IMR-90 (cell line): ENCODE measurements at regions not wholly inside any gene's neighbourhood (a gene's known extent, or its start where the extent isn't known, plus 50 kb on each side); places are given as distances from the start of the nearest gene placed in this dataset.

Experiments used
- ATAC-seq: fragments of 200-7000 bp; cut with Tn5 transposase; 2 replicates; pipeline ENCODE4 v1.9.1; 2020; ENCODE audit warnings: low read depth, mild to moderate bottlenecking, moderate library complexity
- BruUV-seq: library from RNA; stranded (reverse); fragments of 400-500 nt; replicated peaks from 2 replicates; lab custom pipeline; 2021; lab: Mats Ljungman, UMichigan
- CTCF ChIA-PET: fragments of 300-600 bp; formaldehyde crosslinking; extraction: SDS; loops from one replicate; lab custom pipeline; 2021; ENCODE audit warnings: antibody characterized with exemption; lab: Yijun Ruan, JAX
- POLR2A ChIA-PET: fragments of 300-600 bp; sonication (Branson Sonifier 250); formaldehyde crosslinking; loops from one replicate; lab custom pipeline; 2022; ENCODE audit warnings: antibody characterized with exemption; ENCODE audit not compliant: unreplicated experiment; lab: Charles Lee
- DNase-seq: peaks from one replicate; pipeline ENCODE4 v3.0.0; 2013
- H2AFZ ChIP-seq: replicated peaks from 2 replicates; pipeline ENCODE3; 2013; ENCODE audit warnings: low read length, mild to moderate bottlenecking; ENCODE audit not compliant: poor library complexity
- H2AK5ac ChIP-seq: 2 replicates; pipeline ENCODE4 v1.6.1; 2013; ENCODE audit warnings: low read depth, low read length, inconsistent platforms
- H2AK9ac ChIP-seq: replicated peaks from 2 replicates; pipeline ENCODE3; 2013; ENCODE audit warnings: mild to moderate bottlenecking, low read depth, low read length, moderate library complexity; ENCODE audit not compliant: poor library complexity
- H2BK120ac ChIP-seq: 2 replicates; pipeline ENCODE4 v1.6.1; 2013; ENCODE audit warnings: low read depth, low read length, inconsistent platforms
- H2BK15ac ChIP-seq: 3 replicates; pipeline ENCODE4 v1.6.1; 2013; ENCODE audit warnings: low read depth, low read length, inconsistent platforms
- H2BK20ac ChIP-seq: 2 replicates; pipeline ENCODE4 v1.6.1; 2013; ENCODE audit warnings: low read depth, mild to moderate bottlenecking, inconsistent platforms, low read length, moderate library complexity
- H2BK5ac ChIP-seq: 2 replicates; pipeline ENCODE4 v1.6.1; 2013; ENCODE audit warnings: mild to moderate bottlenecking, low read depth, low read length, inconsistent platforms; ENCODE audit not compliant: poor library complexity, severe bottlenecking
- H3K14ac ChIP-seq: replicated peaks from 2 replicates; pipeline ENCODE4 v1.6.1; 2013; ENCODE audit warnings: low read depth, low read length, inconsistent platforms
- H3K18ac ChIP-seq: 2 replicates; pipeline ENCODE4 v1.6.1; 2013; ENCODE audit warnings: low read depth, low read length, control low read depth
- H3K23ac ChIP-seq: 2 replicates; pipeline ENCODE4 v1.6.1; 2013; ENCODE audit warnings: low read depth, low read length, inconsistent platforms
- H3K27ac ChIP-seq: 2 replicates; pipeline ENCODE4 v1.5.1; 2013; ENCODE audit warnings: mild to moderate bottlenecking, control low read depth, low read length; ENCODE audit not compliant: insufficient read depth
- H3K27me3 ChIP-seq: 2 replicates; pipeline ENCODE4 v1.6.1; 2013; ENCODE audit warnings: low read length; ENCODE audit not compliant: control insufficient read depth, insufficient read depth
- H3K36me3 ChIP-seq: 2 replicates; pipeline ENCODE4 v1.6.1; 2013; ENCODE audit warnings: low read length, mixed read lengths; ENCODE audit not compliant: control insufficient read depth, insufficient read depth
- H3K4ac ChIP-seq: 2 replicates; pipeline ENCODE4 v1.6.1; 2013; ENCODE audit warnings: low read depth, low read length, inconsistent platforms
- H3K4me1 ChIP-seq: 2 replicates; pipeline ENCODE4 v1.6.1; 2013; ENCODE audit warnings: low read length, mixed read lengths; ENCODE audit not compliant: control insufficient read depth, insufficient read depth
- H3K4me2 ChIP-seq: 2 replicates; pipeline ENCODE4 v1.6.1; 2013; ENCODE audit warnings: low read depth, mild to moderate bottlenecking, control low read depth, low read length, moderate library complexity
- H3K4me3 ChIP-seq: 2 replicates; pipeline ENCODE4 v1.5.1; 2013; ENCODE audit warnings: low read depth, mild to moderate bottlenecking, control low read depth, low read length, moderate library complexity; ENCODE audit not compliant: insufficient read depth
- H3K56ac ChIP-seq: 2 replicates; pipeline ENCODE4 v1.6.1; 2013; ENCODE audit warnings: low read length, inconsistent platforms; ENCODE audit not compliant: insufficient read depth; ENCODE audit errors: extremely low read depth
- H3K79me1 ChIP-seq, 2 experiments: 2 replicates each; pipeline ENCODE4 v1.6.1; 2013; ENCODE audit warnings: low read length in 2 of 2, inconsistent platforms in 1 of 2, low read depth in 1 of 2
- H3K9ac ChIP-seq: 2 replicates; pipeline ENCODE4 v1.6.1; 2013; ENCODE audit warnings: low read depth, low read length, control low read depth
- H3K9me1 ChIP-seq: 2 replicates; pipeline ENCODE4 v1.6.1; 2013; ENCODE audit warnings: low read length, inconsistent platforms; ENCODE audit not compliant: insufficient read depth
- H3K9me3 ChIP-seq: 2 replicates; pipeline ENCODE4 v1.6.1; 2013; ENCODE audit warnings: low read length; ENCODE audit not compliant: control insufficient read depth, insufficient read depth
- H4K20me1 ChIP-seq: 2 replicates; pipeline ENCODE4 v1.6.1; 2013; ENCODE audit warnings: low read length, inconsistent platforms; ENCODE audit not compliant: insufficient read depth
- H4K5ac ChIP-seq: 2 replicates; pipeline ENCODE4 v1.6.1; 2013; ENCODE audit warnings: mild to moderate bottlenecking, low read depth, low read length, control low read depth
- H4K8ac ChIP-seq, 2 experiments: 2 replicates each; pipeline ENCODE4 v1.6.1; 2013; ENCODE audit warnings: low read depth in 2 of 2, low read length in 2 of 2, control low read depth in 1 of 2, inconsistent platforms in 1 of 2
- H4K91ac ChIP-seq: 2 replicates; pipeline ENCODE4 v1.6.1; 2013; ENCODE audit warnings: low read depth, low read length, inconsistent platforms; ENCODE audit not compliant: insufficient read depth
- BHLHE40 ChIP-seq: fragments of 150-350 bp; IDR thresholded peaks from 2 replicates; pipeline ENCODE4 v1.6.1; 2016; ENCODE audit warnings: mild to moderate bottlenecking, low read depth, low read length
- CEBPB ChIP-seq: IDR thresholded peaks from 2 replicates; pipeline ENCODE4 v1.6.1; 2012; ENCODE audit warnings: low read depth, low read length, improper control_type of control experiment
- CHD1 ChIP-seq: IDR thresholded peaks from 2 replicates; pipeline ENCODE4 v1.6.1; 2012; ENCODE audit warnings: low read depth, low read length, improper control_type of control experiment
- CTCF ChIP-seq: conservative IDR thresholded peaks from 2 replicates; pipeline ENCODE4 v1.5.1; 2012; ENCODE audit warnings: mild to moderate bottlenecking, low read depth, low read length, improper control_type of control experiment
- FOS ChIP-seq: fragments of 150-350 bp; IDR thresholded peaks from 2 replicates; pipeline ENCODE4 v1.6.1; 2016; ENCODE audit warnings: low read depth, low read length
- MAFK ChIP-seq: IDR thresholded peaks from 2 replicates; pipeline ENCODE4 v1.6.1; 2012; ENCODE audit warnings: low read depth, low read length, improper control_type of control experiment
- MAZ ChIP-seq: IDR thresholded peaks from 2 replicates; pipeline ENCODE4 v1.6.1; 2012; ENCODE audit warnings: low read depth, mild to moderate bottlenecking, low read length, improper control_type of control experiment, moderate library complexity, borderline replicate concordance
- MXI1 ChIP-seq: IDR thresholded peaks from 2 replicates; pipeline ENCODE4 v1.6.1; 2012; ENCODE audit warnings: low read depth, mild to moderate bottlenecking, low read length, moderate library complexity, borderline replicate concordance
- NFE2L2 ChIP-seq: fragments of 150-350 bp; IDR thresholded peaks from 2 replicates; pipeline ENCODE4 v1.6.1; 2016; ENCODE audit warnings: low read depth, mild to moderate bottlenecking, low read length
- POLR2A ChIP-seq: IDR thresholded peaks from 2 replicates; pipeline ENCODE4 v1.6.1; 2012; ENCODE audit warnings: mild to moderate bottlenecking, low read depth, low read length
- RAD21 ChIP-seq: IDR thresholded peaks from 2 replicates; pipeline ENCODE4 v1.6.1; 2012; ENCODE audit warnings: low read length, improper control_type of control experiment
- RCOR1 ChIP-seq: IDR thresholded peaks from 2 replicates; pipeline ENCODE4 v1.6.1; 2012; ENCODE audit warnings: mild to moderate bottlenecking, low read length, improper control_type of control experiment; ENCODE audit not compliant: insufficient replicate concordance
- SMC3 ChIP-seq: fragments of 150-350 bp; IDR thresholded peaks from 2 replicates; pipeline ENCODE4 v1.6.1; 2016; ENCODE audit warnings: low read depth, mild to moderate bottlenecking, antibody characterized with exemption, low read length, moderate library complexity
- USF2 ChIP-seq: fragments of 150-350 bp; IDR thresholded peaks from 2 replicates; pipeline ENCODE4 v1.6.1; 2017; ENCODE audit warnings: mild to moderate bottlenecking, antibody characterized with exemption, low read length, low read depth
- WGBS, 2 experiments: methylation state at CpG; one replicate each; pipeline versions ENCODE4 v1.1.5 to v1.1.7; 2013; ENCODE audit warnings: missing lambda C conversion rate in 2 of 2; ENCODE audit not compliant: insufficient read length in 1 of 2; ENCODE audit errors: extremely low coverage in 2 of 2; 5-methylcytosine and 5-hydroxymethylcytosine counted together
- dilution Hi-C: fragments of 300-500 bp; cut with HindIII; formaldehyde crosslinking; loops from one replicate; pipeline ENCODE4 v1.14.3; 2018; ENCODE audit warnings: low sequenced_read_pairs; ENCODE audit not compliant: unreplicated experiment
- in situ Hi-C: fragments of 300-500 bp; cut with MboI; formaldehyde crosslinking; loops from 3 replicates; pipeline ENCODE4 v1.14.3; 2019; ENCODE audit warnings: low sequenced_read_pairs, inconsistent platforms, mixed read lengths
- intact Hi-C: fragments of 100-400 bp; cut with micrococcal nuclease; formaldehyde crosslinking; loops from 2 replicates; pipeline ENCODE4 v1.10.0; 2022

- H2BK20ac ChIP-seq: peak overlapping the region; percentile 50; the same call in 1 of the 2 replicates
- H3K27me3 ChIP-seq: no peaks in the 10 kb centered on the region
- no peaks in the 10 kb centered on the region for H4K20me1 ChIP-seq
- H4K91ac ChIP-seq: peak overlapping the region; percentile 31; the same call in 1 of the 2 replicates
- no peak overlapping the region for H3K9ac ChIP-seq
- BruUV-seq: no TSS peak
- ATAC-seq: no peak
- H3K4me1 ChIP-seq: peaks cover 25% of the 10 kb centered on the region
- H3K9me3 ChIP-seq: no peaks in the 10 kb centered on the region
- dilution Hi-C loops (no loop called here), intact Hi-C loops (no loop called here), in situ Hi-C loops (no loop called here)
- no CpG with 5 or more reads among the region's 2 CpGs for WGBS, 2 experiments
- peak overlapping the region; percentile 5; the same call in 1 of the 2 replicates for H3K14ac ChIP-seq
- no peak overlapping the region for H2BK5ac ChIP-seq
- peak overlapping the region; percentile 89; the same call in 1 of the 2 replicates for H4K5ac ChIP-seq
- no peak overlapping the region for H3K4me3 ChIP-seq
- H3K23ac ChIP-seq: no peak overlapping the region
- ChIA-PET POLR2A (no interaction called here), CTCF (interaction anchor here (0.8 kb wide), 1 partner anchor 82 kb away, joined by 4 read pairs; no protein-coding TSS in a partner anchor)
- TF ChIP-seq SMC3 (no peak), MAFK (no peak), FOS (no peak), POLR2A (no peak), CEBPB (no peak), CHD1 (no peak), CTCF (no peak), RAD21 (no peak), MAZ (no peak), RCOR1 (no peak), MXI1 (no peak), NFE2L2 (no peak), USF2 (no peak), BHLHE40 (no peak)
- H3K27ac ChIP-seq: peak overlapping the region; percentile 16; the same call in 1 of the 2 replicates
- 0 out of 3 replicates have a peak overlapping the region, but pooled peaks have one; percentile 1 for H2BK15ac ChIP-seq
- no peak overlapping the region for H3K4me2 ChIP-seq
- no peaks in the 10 kb centered on the region for H3K36me3 ChIP-seq
- H3K56ac ChIP-seq: no peak overlapping the region
- H2BK120ac ChIP-seq: peak overlapping the region; percentile 9
- no peak overlapping the region for H2AFZ ChIP-seq
- H4K8ac ChIP-seq: peak overlapping the region in 1 of 2 experiments; percentile 36; a peak in 3 of 4 replicates
- H2AK9ac ChIP-seq: no peak overlapping the region
- no peaks in the 10 kb centered on the region for H3K79me1 ChIP-seq
- peak overlapping the region; percentile 94 for H3K18ac ChIP-seq
- peaks cover 5% of the 10 kb centered on the region; the same call in 1 of the 2 replicates for H3K9me1 ChIP-seq
- peak overlapping the region; percentile 18; the same call in 1 of the 2 replicates for H3K4ac ChIP-seq
- peak overlapping the region; percentile 48; the same call in 1 of the 2 replicates for H2AK5ac ChIP-seq
- no peak for DNase-seq
These were observed 335.8 kb downstream of the TNS1 start for GRCh38 chr2:217667035-217667434.
